ENCODE measurements at regions not wholly inside any gene's neighbourhood (a gene's known extent, or its start where the extent isn't known, plus 50 kb on each side); places are given as distances from the start of the nearest gene placed in this dataset.

DNA sequence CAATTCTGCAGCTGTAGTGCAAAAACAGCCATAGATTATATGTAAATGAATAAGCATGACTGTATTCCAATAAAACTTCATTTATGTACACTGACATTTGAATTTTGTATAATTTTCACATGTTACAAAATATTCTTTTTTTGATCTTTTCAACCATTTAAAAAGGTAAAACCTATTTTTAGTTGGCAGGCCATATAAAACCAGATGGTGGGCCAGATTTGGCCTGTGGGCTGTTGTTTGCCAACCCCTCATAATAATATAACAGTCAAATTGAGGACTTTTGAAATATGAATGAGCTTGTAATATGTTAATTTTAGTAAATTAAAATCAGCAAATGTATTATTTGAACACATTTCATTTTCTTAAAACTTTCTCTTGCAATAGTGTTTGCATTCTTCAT, 913.4 kb downstream of the TLE1 start:
- TF ChIP-seq, protein P1, sequence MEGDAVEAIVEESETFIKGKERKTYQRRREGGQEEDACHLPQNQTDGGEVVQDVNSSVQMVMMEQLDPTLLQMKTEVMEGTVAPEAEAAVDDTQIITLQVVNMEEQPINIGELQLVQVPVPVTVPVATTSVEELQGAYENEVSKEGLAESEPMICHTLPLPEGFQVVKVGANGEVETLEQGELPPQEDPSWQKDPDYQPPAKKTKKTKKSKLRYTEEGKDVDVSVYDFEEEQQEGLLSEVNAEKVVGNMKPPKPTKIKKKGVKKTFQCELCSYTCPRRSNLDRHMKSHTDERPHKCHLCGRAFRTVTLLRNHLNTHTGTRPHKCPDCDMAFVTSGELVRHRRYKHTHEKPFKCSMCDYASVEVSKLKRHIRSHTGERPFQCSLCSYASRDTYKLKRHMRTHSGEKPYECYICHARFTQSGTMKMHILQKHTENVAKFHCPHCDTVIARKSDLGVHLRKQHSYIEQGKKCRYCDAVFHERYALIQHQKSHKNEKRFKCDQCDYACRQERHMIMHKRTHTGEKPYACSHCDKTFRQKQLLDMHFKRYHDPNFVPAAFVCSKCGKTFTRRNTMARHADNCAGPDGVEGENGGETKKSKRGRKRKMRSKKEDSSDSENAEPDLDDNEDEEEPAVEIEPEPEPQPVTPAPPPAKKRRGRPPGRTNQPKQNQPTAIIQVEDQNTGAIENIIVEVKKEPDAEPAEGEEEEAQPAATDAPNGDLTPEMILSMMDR (conservative IDR thresholded peaks at IDR 0.05), result no peak
- no peak for TF ChIP-seq ZFX (IDR thresholded peaks at IDR 0.05)

Data from C4-2B (cell line).